CD4-positive, alpha-beta T cell treated with Interleukin-1 beta for 1 hour (primary cell): ENCODE measurements at regions not wholly inside any gene's neighbourhood (a gene's known extent, or its start where the extent isn't known, plus 50 kb on each side); places are given as distances from the start of the nearest gene placed in this dataset.
"Not testable (repeated sequence)": the region's sequence is repeated elsewhere in the genome, so short reads cannot be mapped to it uniquely, and the experiment has no call there.

Experiments used
- DNase-seq, 2 donors: peaks; one replicate each; pipeline ENCODE4 v3.0.0-alpha.2; 2020 to 2022

DNA sequence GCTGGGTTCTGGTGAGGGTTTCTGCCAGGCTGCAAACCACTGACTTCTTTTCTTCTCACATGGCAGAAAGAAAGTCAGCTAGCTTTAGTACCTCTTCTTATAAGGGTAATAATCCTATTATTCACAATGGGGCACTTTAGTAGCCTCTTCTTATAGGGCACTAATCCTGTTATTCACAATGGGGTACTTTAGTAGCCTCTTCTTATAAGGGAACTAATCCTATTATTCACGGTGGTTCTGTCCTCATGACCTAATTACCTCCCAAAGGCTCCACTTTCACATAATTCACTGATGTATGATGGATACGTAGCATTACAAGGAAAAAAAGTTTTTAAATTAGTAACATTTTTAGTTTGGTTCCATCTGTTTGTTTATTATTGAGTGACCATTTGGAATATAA is 671.3 kb downstream of the NSUN3 start:
- no peak for DNase-seq

GRCh38 chr3:94735354-94735753 is 672.5 kb downstream of the NSUN3 start:
- DNase-seq: no peak

- DNase-seq: no peak
These were observed 674.3 kb downstream of the NSUN3 start for GRCh38 chr3:94737116-94737515.

- DNase-seq: no peak
These were observed 676.6 kb downstream of the NSUN3 start for GRCh38 chr3:94739420-94739819.

- no peak for DNase-seq
These were observed 695.9 kb downstream of the NSUN3 start for GRCh38 chr3:94758751-94759150.

- DNase-seq: no peak
These were observed 709.5 kb downstream of the NSUN3 start for GRCh38 chr3:94772402-94772801.

DNA sequence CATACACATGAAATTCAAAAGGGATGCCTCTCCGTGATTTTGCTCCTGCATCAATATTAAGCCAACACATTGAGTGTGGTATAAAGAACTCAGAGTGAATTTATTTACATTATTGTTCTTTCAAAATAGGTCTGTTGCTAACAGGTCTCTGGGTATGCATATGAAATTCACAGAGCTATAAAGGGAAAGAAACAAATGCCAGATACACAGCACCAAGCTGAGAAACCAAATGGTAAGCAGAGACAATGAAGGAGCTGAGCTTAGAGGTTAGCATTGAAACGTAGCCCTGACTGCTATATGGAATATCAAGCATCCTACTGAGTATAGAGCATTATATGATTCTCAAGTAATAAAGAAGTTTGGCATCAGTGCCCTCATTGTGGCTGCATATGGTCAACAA is 712.9 kb downstream of the NSUN3 start:
- no peak for DNase-seq

GRCh38 chr3:94776401-94776915 is 713.6 kb downstream of the NSUN3 start:
- DNase-seq: no peak

DNA sequence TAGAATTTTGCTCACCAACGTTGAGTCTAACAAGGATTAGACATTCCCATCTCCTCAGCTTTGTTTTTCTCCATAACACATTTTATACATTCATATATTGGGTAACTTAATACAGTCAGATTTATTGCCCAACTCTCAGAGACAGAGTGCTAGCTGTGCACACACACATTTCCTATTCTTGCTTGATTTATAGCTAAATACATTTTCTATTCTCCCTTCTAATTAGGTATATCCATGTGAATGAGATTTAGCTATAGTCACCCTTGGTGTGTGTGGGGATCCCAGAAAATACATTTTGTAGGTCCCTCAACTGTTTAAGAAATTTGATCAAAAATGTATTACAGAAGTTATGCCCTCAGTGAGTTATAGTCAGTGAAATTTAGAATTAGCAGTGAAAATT is 715.4 kb downstream of the NSUN3 start:
- no peak for DNase-seq

DNA sequence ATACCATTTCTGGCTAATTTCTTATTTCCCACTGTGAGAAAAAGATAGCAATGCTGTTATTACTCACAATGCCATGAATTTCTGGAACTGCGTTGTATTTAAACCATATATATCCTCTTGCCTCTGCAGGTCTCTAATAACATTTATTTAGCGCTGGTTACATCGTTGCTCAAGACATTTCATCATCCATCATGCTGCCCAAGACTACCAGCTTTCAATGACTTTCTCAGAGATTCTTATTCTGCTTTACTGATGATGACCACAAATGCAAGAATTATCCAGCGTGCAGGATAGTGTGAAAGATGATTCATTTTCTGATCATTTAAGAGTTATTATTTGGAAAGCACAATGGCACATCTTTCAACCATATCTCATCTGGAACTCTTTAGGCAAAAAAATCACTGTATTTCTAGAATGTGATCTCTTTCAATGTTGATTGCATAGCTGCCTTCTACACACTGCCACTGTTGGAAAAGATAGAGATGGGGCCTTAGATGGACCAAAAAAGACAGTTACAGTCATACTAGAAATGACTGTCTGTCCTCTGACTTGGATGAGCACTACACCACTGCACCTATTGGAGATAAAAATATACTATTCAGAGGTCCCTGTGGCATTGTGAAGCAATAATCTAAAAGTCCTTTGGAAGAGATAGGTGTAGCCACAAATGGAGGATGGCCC is 716.1 kb downstream of the NSUN3 start:
- no peak for DNase-seq

DNA sequence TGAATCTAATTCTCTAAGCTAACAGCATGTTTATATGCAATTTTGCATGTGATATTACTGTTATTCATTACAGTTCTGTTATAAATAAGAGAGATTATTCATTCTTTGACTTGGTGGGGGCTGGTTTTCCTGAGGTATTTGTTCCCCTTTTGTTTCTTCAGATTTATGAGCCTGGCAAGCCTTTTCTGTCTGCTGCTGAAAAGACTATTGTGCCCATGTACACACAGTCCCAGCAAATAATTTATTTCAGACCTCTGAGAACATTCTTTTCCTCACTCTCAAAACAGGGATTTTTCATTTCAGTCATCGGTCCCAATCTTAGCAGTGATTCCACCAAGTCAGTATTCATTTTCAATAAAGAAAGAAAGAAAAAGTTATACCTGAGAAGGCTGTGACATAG is 716.8 kb downstream of the NSUN3 start:
- DNase-seq: no peak

DNA sequence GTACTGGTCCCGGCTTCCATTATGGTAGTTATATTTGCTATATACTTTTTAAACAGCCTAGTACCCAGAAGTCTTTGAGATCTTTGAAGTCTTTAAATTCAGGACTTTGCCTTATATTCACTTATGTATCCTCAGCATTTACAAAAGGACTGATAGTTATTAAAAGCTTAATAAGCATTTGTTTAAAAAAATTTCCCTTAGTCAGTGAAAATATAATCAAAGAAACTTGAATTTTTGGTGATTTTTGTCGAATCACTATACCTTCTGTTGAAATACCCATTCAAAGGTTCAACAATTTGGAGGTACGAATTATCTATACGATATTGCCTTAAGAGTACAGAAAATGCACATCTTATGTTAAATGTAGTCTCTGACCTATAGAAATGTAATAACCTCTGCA is 721.4 kb downstream of the NSUN3 start:
- no peak for DNase-seq

GRCh38 chr3:94787066-94787465 is 724.2 kb downstream of the NSUN3 start:
- no peak for DNase-seq

DNA sequence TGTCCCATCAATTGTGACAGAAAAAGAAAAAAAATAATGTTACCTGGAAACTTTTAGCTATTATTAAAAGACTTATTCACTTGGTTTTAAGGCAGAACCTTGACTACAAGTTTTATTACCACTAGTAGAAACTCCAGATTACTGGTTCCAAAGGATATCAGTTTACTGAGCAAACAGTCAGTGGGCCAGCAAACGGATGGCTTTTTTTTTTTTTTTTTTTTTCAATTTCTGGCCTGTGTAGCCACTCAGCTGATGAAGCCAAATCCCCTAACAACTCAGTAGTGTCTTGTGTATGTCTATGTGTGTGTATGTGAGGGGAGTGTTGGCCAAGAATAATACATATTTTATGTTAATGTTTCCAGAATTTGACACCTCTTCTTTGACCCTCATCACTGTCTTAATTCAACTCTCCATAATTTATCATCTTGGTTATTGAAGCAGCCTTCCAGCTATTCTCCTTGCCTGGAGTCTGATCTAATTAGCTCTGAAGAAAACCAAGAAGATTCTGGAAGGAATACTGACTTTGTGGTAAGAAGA is 724.9 kb downstream of the NSUN3 start:
- DNase-seq: no peak

- DNase-seq: no peak
These were observed 731.7 kb downstream of the NSUN3 start for GRCh38 chr3:94794563-94794962.

- no peak for DNase-seq
These were observed 736.7 kb downstream of the NSUN3 start for GRCh38 chr3:94799420-94800060.

- no peak for DNase-seq
These were observed 749.0 kb downstream of the NSUN3 start for GRCh38 chr3:94811836-94812235.

- no peak for DNase-seq
These were observed 758.4 kb downstream of the NSUN3 start for GRCh38 chr3:94821241-94821640.

GRCh38 chr3:94822298-94822697 is 759.4 kb downstream of the NSUN3 start:
- no peak for DNase-seq

DNA sequence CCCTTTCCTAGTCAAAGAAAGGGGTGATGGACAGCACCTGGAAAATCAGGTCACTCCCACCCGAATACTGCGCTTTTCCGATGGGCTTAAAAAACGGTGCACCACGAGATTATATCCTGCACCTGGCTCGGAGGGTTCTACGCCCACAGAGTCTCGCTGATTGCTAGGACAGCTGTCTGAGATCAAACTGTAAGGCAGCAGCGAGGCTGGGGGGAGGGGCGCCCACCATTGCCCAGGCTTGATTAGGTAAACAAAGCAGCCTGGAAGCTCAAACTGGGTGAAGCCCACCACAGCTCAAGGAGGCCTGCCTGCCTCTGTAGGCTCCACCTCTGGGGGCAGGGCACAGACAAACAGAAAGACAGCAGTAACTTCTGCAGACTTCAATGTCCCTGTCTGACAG is 783.4 kb downstream of the NSUN3 start:
- not testable (repeated sequence) for DNase-seq

DNA sequence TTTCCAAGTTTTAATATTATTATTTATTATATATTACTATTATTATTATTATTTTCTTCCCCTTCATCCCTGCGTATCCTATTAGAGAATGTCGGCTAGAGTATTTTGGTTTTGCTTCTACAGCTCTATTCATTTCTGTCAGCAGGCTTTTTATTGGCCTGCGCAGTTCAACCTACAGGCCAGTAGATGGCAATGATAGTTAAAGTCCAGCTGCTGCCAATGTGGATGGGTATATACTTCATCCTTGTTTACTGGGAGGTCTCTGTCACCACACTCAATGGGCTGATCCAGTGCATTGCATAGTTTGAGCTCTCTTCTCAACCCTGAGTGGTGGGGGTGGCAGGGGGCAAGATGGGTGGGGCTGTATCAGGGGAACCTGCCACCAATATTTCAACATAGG is 799.8 kb downstream of the NSUN3 start:
- no peak for DNase-seq

DNA sequence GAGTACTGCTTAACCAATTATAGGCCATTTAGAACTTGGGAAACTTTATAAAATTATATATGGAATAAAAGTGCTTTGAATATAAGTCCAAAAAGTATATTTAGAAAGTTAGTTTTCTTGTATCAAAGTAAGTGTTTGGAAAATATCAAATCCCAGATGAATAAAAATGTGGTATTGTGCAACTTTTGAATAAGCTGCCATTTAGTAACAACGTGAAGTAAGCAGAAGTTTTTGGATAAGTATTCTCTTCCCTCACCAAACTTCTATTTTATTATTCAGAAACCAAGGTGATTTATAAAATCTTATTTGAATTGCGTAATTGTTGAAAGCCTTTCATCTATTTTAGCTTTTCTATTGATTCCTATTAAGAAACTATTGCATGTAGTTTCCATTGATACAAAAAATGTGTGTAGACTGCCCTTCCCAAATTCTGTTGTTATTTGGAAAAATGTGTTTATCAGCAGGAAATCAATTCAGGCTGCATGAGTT is 806.2 kb downstream of the NSUN3 start:
- no peak for DNase-seq

- no peak for DNase-seq
These were observed 810.9 kb downstream of the NSUN3 start for GRCh38 chr3:94873751-94874150.

- no peak for DNase-seq
These were observed 812.3 kb downstream of the NSUN3 start for GRCh38 chr3:94875149-94875548.
